GM18858 (cell line): ENCODE measurements at regions not wholly inside any gene's neighbourhood (a gene's known extent, or its start where the extent isn't known, plus 50 kb on each side); places are given as distances from the start of the nearest gene placed in this dataset.
"Not testable (repeated sequence)": the region's sequence is repeated elsewhere in the genome, so short reads cannot be mapped to it uniquely, and the experiment has no call there.

Experiments used
- ATAC-seq: cut with Tn5 transposase; IDR thresholded peaks from one replicate; pipeline ENCODE4 v1.9.1; 2021; ENCODE audit not compliant: unreplicated experiment

DNA sequence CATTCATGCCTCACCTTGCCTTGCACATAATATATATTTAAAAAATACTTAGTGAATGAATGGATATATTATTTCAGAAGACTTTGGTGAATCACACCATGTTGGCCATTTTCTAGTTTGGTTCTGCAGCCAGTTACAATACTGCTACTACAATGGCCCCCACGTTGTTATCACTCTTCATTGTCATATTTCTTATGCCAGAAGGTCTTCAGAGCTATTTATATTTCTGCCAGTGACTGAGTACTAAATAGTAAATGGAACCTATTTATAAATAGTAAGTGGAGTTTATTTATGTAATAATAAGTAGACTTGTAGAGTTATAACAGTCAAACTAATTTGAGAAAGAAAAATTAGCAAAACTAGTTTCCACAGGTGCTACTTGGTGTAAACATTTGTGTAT lies 516.6 kb upstream of the SYT4 start:
- no peak for ATAC-seq

DNA sequence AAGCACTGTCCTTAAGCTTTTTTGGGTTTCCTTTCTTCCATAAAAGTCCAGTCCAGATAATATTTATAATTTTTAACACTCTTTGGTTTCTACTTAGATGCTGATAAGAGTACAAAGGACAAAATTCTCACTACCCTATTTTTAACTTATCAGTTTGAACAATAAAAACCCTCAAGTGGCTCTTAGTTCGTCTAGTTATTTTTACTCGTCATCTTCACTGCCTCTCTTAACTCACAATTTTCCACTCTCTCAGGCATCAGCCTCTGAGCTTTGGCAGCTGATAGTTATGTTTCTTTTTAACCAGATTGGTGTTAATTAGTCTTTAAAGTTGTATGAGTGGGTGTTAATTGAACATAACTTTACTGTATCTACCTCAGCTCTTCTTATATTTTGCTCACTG lies 517.1 kb upstream of the SYT4 start:
- no peak for ATAC-seq

DNA sequence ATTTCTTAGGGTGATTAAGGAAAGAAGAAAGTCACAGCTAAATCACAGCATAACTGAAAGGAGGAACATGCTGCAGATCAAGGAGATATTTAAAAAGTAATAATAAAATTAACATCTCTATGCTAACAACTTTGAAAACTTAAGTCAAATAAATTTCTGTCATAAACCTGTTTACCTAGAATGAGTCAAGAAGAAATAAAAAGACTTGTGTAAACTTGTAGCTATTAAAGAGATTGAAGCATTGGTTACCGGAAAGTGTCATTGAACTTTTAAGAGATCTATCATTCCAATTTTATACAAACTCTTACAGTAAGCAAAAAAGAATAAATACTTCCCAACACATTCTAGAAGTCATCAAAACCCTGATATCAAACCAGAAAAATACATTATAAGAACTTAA lies 520.1 kb upstream of the SYT4 start:
- ATAC-seq: no peak

DNA sequence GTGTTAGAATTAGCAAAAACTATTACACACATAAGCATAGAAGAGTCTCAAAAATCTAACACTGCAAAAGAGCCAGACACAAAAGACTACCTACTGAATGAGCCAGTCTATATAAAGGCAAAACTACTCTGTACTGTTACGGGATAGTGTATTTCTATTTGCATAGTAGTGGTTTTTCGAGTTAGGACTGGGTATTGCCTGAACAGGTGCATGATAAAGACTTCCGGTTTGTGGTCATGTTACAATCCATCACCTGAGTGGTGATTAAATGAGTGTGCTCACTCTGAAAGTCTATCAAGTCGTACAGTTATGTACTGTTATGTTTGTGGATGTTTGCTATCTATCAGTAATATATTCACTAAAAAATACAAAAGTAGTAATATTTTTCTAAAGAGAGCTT lies 523.3 kb upstream of the SYT4 start:
- ATAC-seq: no peak

DNA sequence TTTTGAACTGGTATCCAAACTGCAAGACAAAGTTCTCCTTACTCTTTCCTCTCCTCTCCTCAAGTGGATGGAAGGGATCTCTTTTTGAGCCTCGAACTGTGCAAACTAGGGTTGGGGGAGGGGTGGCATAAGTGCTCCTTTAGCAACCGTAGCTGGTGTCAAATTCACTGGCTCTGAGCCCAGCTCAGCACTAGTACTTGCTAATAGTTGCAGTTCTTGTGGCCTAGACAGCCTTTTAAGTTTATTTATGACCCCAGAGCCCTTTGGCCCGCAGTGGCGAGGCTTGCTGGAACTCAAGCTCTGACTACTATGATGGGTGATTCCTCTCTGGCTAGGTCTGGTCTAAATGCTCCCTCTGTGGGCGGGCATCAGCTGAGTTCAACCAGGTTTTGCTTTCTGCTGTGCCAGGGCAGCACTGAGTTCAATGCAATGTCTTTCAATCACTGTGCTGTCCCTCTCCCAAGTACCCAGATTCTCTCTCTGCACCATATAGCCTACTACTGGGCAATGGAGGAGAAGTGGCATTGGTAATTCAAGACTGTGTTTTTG lies 528.4 kb upstream of the SYT4 start:
- ATAC-seq: no peak

DNA sequence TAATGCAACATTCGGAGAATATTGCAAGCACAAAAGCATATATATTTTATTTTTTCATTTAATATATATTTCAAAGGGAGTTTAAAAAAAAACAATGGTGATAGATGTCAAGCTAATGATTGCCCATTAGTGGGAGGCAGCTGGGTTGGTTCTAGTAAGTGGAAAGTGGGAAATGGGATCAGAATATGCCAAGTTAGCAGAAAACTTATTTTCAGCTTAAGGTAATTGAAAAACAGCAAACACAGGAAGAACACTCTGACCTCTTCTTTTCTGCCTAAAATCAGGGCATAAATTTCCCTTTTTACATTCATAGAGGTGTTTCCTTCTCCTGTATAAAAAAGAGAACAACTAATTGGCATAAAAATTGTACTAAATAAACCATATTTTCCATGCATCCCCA lies 535.3 kb upstream of the SYT4 start:
- ATAC-seq: no peak

DNA sequence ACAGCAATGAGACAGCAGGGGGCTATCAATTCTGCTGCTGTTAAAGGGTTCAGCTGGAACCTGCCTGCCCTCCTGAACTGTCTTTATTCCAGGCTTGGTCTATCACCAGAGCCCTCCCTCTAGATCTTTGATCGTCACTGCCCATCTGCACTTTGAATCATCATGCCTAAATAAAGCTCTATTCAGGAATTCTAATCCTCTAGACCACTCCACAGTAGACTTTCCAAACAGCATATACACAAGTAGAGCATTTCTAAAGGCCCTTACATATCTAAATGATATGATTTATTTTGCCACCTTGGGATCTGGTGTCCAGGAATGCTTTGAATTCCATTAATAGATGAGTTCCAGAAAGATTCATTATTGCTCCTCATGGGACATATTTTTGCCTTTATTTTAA lies 542.1 kb upstream of the SYT4 start:
- no peak for ATAC-seq

DNA sequence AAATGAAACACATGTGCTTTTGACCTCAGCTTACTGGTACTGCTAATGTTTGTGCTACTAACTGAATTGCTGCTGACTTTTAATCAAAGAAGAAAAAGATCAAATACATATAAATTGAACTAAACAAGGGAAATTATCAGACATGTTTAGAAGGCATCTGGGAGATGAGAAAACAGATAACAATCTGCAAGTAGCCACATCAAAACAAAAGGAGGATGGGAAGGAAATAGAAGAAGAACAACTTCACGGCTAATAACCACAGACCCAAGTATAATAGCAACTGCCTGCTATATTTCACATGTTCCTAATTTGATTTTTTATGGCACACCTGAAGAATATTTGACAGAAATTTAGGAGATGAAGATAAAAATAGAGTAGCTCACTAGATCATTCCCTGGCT lies 542.6 kb upstream of the SYT4 start:
- no peak for ATAC-seq

DNA sequence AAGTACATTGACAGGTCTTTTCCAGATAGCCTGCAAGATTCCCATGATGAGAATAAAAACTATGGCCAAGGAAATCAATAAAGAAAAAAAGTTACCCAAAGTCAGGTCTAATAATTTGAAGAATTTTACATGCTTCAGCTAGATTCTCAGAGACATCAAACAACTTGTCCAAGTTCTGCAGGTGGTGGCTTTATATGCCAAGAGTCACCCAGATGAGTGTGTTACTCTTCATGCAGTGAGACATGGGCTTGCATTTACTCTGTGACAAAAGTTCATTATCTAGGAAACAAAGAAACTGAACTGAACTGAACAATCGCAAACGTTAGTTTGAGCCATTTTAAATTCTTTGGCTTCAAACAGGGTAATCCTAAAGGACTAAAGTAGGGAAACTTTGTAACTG lies 548.5 kb upstream of the SYT4 start:
- ATAC-seq: no peak

DNA sequence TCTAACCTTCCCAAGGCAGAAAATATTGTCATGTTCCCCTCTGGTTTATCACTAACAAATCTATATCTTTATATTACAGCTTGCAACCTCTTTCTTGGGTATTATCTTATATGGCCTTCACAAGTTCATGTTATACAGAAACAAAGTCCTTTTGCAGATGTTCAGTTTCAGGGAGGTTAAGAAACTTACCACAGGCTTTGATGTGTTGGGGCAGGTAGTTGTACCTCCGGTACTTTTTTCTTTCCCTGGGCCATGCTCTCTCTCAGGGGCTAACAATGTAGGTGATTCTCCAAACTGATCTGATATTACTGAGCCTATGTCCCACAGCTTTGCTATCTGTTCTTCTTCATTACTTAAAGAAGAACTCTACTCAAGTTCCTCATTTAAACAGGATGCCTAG lies 548.9 kb upstream of the SYT4 start:
- no peak for ATAC-seq

DNA sequence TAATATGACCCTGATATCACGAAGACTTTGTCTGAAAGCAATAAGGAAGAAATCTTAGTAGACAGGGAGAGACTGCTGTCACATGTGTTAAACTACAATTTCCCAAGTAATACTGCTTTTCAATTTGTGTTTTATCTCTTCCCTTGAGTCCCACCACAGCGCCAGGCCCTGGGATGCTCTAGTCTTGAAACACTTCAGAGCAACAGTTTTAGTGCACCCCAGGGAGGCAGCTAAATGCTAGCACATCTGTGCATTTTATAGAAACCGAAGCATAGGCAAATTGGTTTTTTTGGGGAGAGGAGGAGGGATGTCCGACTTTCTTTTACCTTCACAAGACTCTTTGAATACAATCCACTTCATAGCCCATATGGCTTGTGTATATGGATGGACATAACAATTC lies 550.0 kb upstream of the SYT4 start:
- ATAC-seq: no peak

DNA sequence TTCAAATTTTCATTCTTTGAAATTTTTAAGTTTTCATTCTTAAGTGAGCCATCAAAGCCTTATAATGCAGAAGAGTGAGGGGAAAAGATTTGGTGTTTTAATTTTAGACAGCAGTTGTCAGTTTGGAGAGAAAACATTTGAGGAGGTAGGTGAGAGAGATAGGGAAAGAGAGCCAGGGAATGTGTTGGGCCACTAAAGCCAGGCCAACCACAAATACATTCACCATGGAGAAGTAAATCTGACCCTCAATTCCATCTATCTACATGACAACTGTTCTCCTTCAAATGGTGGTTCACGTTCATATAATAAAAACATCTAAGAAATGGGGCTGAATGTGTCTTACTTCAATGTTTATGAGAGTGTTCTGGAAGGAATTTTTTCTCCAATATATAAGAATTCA lies 553.0 kb upstream of the SYT4 start:
- ATAC-seq: no peak

DNA sequence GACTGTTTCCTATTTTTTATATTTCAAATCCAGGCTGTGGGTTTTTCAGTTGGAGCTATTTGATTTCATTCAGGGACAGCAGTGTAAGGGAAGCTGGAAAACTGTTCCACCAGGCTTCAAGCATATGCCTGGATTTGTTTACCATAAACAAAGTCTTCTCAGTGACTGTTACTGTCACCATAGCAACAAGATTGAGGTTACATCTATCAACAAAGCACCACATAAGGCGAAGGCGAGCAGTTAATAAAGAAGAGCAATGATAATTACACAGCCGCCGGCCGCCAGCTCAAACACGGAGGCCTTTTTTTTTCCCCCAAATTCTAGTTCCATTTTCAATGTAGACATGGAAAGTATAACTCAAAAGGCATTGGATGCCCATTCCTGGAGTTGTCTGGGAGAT lies 553.7 kb upstream of the SYT4 start:
- no peak for ATAC-seq

DNA sequence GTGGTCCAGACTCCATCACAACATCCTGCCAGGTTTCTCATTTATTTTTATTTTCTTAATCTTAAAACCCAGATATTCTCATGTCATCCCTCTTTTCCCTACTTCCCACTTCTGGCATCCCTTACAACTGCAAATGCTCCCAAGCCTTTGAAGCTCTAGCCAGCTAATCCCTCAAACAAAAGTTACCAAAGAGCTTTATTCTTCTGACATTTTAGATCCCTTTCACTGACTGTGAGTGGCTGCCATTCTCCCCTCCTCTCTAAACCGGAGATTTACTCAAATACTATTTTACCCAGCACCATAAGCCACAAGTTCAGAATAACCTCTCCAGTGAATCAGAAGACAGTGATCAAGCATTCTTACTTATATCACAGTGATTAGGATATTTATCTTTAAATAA lies 569.0 kb upstream of the SYT4 start:
- ATAC-seq: no peak

DNA sequence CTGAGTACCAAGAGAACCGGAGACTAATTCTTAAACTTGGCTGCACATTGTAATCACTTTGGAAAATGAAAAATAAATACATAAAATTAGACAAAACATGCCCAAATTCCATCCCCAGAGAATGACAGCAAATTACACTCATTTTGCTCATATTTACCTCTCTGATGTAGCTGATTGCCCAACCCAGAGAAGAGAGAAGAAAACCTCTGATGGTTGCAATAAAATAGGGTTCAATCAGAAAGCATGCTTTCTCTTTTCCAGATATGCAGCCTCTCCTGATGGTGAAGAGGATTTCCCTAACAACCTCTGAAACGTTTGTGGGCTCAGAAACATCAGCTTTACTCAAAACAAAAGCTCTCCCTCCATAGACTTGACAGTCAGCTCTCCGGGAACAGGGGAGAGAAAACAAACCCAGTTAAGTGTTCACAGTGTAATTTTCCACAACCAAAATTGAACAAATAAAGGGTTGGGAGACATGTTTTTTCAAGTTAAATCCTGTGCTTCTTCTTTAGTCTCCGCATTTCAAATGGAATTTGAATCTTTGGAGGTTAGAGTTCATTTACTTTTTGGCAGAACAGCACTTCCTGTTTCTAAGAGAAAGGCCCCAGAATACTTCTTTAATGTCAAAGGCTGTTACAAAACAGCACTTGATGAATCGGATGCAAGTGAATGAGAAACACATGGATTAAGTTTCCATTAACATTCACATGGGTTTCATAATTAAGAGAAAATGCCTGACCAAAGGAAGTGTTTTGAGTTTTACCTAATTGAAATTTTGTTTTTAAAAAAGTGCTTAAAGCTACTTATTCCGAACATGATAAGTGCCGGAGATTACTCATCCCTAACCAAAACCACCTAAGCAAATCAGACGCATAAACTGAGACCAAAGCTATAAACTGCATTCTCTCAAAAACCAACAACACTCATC lies 570.1 kb upstream of the SYT4 start:
- ATAC-seq: no peak

DNA sequence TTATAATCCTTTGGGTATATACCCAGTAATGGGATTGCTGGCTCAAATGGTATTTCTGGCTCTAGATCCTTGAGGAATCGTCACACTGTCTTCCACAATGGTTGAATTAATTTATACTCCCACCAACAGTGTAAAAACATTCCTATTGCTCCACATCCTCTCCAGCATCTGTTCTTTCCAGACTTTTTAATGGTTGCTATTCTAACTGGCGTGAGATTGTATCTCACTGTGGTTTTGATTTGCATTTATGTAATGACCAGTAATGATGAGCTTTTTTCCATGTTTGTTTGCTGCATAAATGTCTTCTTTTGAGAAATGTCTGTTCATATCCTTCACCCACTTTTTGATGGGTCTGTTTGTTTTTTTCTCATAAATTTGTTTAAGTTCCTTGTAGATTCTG lies 572.5 kb upstream of the SYT4 start:
- not testable (repeated sequence) for ATAC-seq

DNA sequence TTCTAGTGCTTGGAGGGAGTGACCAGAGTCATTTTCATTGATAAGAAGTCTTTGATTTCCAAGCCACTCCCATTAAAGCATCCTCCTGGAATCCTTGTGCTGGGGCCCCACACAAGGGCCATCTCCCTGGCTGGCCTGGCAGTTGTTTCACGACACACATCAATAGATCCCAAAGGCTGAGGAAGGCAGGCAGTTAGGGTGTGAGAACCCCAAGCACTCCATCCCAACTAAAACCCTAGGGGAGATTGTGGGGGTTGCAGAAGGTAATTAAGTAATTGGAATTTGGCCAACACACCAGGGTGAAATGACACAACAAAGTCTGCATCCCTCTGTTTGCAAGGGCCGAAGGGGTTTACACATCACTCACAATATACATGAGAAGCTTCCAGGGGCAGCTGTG lies 578.1 kb upstream of the SYT4 start:
- ATAC-seq: no peak

DNA sequence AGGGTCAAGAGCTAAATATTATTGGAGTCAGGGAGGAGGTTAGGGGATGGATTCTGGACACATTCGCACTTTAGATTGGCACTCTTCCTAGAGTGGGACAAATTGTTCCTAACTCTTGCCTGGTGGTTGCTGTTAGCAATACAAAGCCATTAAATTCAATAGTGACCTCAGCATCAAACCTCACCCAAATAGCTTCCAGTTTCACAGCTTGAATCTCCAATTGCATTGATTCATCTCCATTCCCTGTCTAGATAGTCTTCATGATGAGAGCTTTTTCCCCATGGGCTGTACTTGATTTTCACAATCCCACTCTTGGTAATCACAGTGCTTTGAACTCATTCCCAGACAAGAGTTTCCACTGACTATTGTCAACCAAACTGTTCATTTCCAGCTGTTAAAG lies 585.9 kb upstream of the SYT4 start:
- no peak for ATAC-seq

DNA sequence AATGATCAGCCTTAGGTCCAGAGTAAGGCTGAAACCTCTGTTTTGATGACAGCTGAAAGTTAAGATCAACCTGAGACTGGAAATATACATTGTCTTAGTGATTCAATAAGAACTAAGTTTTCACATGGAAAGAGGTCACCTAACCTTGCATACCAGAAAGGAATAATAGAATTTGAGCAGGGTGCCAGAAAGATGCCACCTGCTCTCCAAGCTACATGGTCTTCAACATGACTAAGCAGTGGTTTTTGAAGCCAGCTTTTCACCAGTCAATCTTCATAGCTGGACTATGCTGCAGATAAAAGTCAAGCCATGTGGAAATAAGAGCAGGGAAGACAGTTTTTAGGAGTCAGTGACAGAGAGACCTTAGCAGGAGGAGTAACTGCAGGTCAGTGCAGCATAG lies 589.4 kb upstream of the SYT4 start:
- no peak for ATAC-seq

DNA sequence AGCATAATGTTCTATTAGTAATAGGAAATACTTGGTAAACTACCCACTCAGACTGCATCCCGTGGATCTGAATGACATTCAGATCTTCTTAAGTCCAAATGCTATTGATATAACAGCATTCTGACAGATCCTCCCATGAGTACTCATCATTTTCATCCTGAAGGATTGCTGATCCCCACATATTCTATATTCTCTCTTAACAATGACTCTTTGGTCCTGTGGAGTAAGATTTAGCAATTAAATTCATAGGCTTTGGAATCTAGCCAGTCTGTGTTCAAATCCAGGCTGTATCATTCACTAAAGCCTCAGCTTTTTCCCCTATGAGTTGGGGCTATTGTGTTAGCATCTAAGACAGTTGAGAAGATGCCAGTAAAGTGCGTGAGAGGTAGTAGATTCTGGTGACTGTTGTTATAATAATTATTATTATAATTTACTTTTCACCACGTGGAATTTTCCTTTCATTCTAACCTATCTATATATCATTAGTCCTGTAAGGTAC lies 591.3 kb upstream of the SYT4 start:
- no peak for ATAC-seq

DNA sequence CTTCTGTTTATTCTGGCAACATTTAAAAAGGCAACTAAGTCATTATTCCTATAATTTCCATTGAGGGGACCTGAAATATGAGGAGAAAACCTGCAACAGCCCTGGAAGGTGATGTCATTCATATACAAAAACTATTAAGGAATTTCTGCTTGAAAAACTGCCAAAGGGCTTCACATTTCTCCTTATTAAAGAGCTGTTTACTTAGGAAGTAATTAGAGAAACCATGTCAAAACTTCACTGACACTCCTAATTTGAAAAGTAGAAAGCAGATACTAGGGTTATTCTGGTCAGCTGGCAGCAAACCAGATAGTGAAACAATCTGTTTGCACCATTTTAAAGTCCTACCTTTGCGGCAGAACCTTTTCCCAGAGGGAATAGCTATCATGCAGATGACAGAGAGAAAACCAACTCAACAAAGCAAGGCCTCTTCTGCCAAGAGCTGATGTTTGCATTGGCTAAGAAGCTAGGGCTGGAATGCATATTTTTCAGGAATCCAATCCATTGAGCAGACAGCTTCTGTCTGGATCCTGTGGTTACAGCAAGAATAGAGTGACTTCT lies 592.2 kb upstream of the SYT4 start:
- no peak for ATAC-seq

DNA sequence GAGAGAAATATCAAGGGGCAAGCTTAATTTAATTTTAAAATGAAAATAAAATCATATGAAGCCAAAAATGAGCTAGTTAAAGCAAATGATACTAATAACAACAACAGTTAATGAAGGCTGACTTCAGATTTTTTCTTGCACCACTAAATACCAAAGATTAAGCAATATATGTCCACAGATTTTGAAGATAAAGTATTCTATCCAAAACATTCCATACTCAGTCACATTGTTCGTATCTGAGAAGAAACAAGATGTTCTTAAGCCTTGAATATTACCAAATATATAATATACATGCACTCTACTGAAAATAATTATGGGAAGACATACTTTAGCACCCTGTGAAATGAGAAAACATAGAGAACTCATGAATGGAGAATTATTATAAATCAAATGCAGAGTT lies 593.3 kb upstream of the SYT4 start:
- ATAC-seq: no peak
